ENCODE measurements at regions not wholly inside any gene's neighbourhood (a gene's known extent, or its start where the extent isn't known, plus 50 kb on each side); places are given as distances from the start of the nearest gene placed in this dataset.

GRCh38 chr6:51283723-51284355, 465.2 kb downstream of the TFAP2B start:
- Histone ChIP-seq H3K27ac (ENCODE audit: extremely low read length, insufficient read depth, low read length) (no peak overlapping the region), H3K4me2 (ENCODE audit: low read depth, low read length) (no peak overlapping the region), H3K27me3 (ENCODE audit: control insufficient read depth in 1 of 2, insufficient read depth in 2 of 2, low read length in 2 of 2) (no peaks in the 10 kb centered on the region), H2AFZ (ENCODE audit: low read length) (no peak overlapping the region), H3K4me3 (replicated peaks in 1 of 3; ENCODE audit: insufficient read depth in 1 of 3, low read depth in 2 of 3, low read length in 3 of 3) (no peak overlapping the region), H3K9ac (ENCODE audit: insufficient read depth, low read depth, low read length) (no peak overlapping the region), H3K36me3 (replicated peaks in 1 of 2; ENCODE audit: control insufficient read depth in 1 of 2, insufficient read depth in 2 of 2, low read length in 2 of 2) (no peaks in the 10 kb centered on the region), H3K9me3 (ENCODE audit: low read length) (no peaks in the 10 kb centered on the region), H3K79me2 (ENCODE audit: insufficient read depth, low read length) (no peaks in the 10 kb centered on the region), H3K4me1 (ENCODE audit: insufficient read depth, low read length) (no peaks in the 10 kb centered on the region), H4K20me1 (ENCODE audit: insufficient read depth, low read length) (no peaks in the 10 kb centered on the region)
- FAIRE-seq, result no peak
- TF ChIP-seq ZNF773 (CRISPR knock-in tag; IDR thresholded peaks at IDR 0.05; ENCODE audit: borderline replicate concordance), result no peak
- TF ChIP-seq ARNTL (CRISPR knock-in tag; IDR thresholded peaks at IDR 0.05), result no peak
- no peak for TF ChIP-seq ZNF17 (CRISPR knock-in tag; IDR thresholded peaks at IDR 0.05)
- TF ChIP-seq HNRNPK (IDR thresholded peaks at IDR 0.05; ENCODE audit: low read depth, low read length, poor library complexity, severe bottlenecking), result peak; percentile 67
- TF ChIP-seq PCBP2 (optimal IDR thresholded peaks at IDR 0.05; ENCODE audit: low read depth, low read length, poor library complexity, severe bottlenecking), result peak; percentile 34
- TF ChIP-seq DBP (CRISPR knock-in tag; IDR thresholded peaks at IDR 0.05; ENCODE audit: not compliant biosample characterization), result no peak
- in situ Hi-C loops (cut with HindIII; ENCODE audit: extremely low pct_ligation_motif_present, low pct_unique_long_range_greater_than_20kb) (no loop called here), intact Hi-C loops (cut with micrococcal nuclease; ENCODE audit: unreplicated experiment) (no loop called here)
- no TSS peak for BruUV-seq (replicated peaks)
- ATAC-seq, result no peak
- ChIA-PET CTCF (ENCODE audit: low intra/inter-chr PET ratio, low total read pairs) (no interaction called here), POLR2A (no interaction called here)
- WGBS (ENCODE audit: low lambda C conversion rate), result 42% methylated on average over 6 of the region's 6 CpGs
- DNase-seq (ENCODE audit: low spot score), result no peak

GRCh38 chr6:51285876-51286275, 467.2 kb downstream of the TFAP2B start:
- H4K20me1 ChIP-seq (ENCODE audit: insufficient read depth, low read length), result no peaks in the 10 kb centered on the region
- no peaks in the 10 kb centered on the region for H3K27me3 ChIP-seq (ENCODE audit: control insufficient read depth in 1 of 2, insufficient read depth in 2 of 2, low read length in 2 of 2)
- no peaks in the 10 kb centered on the region for H3K79me2 ChIP-seq (ENCODE audit: insufficient read depth, low read length)
- no peak overlapping the region for H2AFZ ChIP-seq (ENCODE audit: low read length)
- no peak overlapping the region for H3K27ac ChIP-seq (ENCODE audit: extremely low read length, insufficient read depth, low read length)
- no peak for DNase-seq (ENCODE audit: low spot score)
- no peak overlapping the region for H3K4me3 ChIP-seq (replicated peaks in 1 of 3; ENCODE audit: insufficient read depth in 1 of 3, low read depth in 2 of 3, low read length in 3 of 3)
- no peaks in the 10 kb centered on the region for H3K4me1 ChIP-seq (ENCODE audit: insufficient read depth, low read length)
- no peak for FAIRE-seq
- H3K9me3 ChIP-seq (ENCODE audit: low read length), result no peaks in the 10 kb centered on the region
- intact Hi-C loops (cut with micrococcal nuclease; ENCODE audit: unreplicated experiment), result no loop called here
- POLR2A ChIA-PET, result no interaction called here
- no peak overlapping the region for H3K4me2 ChIP-seq (ENCODE audit: low read depth, low read length)
- ATAC-seq, result no peak
- H3K36me3 ChIP-seq (replicated peaks in 1 of 2; ENCODE audit: control insufficient read depth in 1 of 2, insufficient read depth in 2 of 2, low read length in 2 of 2), result no peaks in the 10 kb centered on the region
- in situ Hi-C loops (cut with HindIII; ENCODE audit: extremely low pct_ligation_motif_present, low pct_unique_long_range_greater_than_20kb), result no loop called here
- H3K9ac ChIP-seq (ENCODE audit: insufficient read depth, low read depth, low read length), result no peak overlapping the region
- CTCF ChIA-PET (ENCODE audit: low intra/inter-chr PET ratio, low total read pairs), result no interaction called here
- BruUV-seq (replicated peaks), result no TSS peak
- TF ChIP-seq FIP1L1 (IDR thresholded peaks at IDR 0.05; ENCODE audit: borderline replicate concordance, insufficient read depth, low read depth, low read length), result no peak
- TF ChIP-seq ZNF746 (CRISPR knock-in tag; IDR thresholded peaks at IDR 0.05), result no peak
- no peak for TF ChIP-seq ZBTB34 (CRISPR knock-in tag; IDR thresholded peaks at IDR 0.05)
- no peak for TF ChIP-seq NFYC (CRISPR knock-in tag; IDR thresholded peaks at IDR 0.05)
- TF ChIP-seq NFIC (IDR thresholded peaks at IDR 0.05; ENCODE audit: low read length), result no peak
- TF ChIP-seq THYN1 (CRISPR knock-in tag; IDR thresholded peaks at IDR 0.05; ENCODE audit: borderline replicate concordance, low read depth), result no peak
- no peak for TF ChIP-seq AGO1 (IDR thresholded peaks at IDR 0.05; ENCODE audit: low read depth, low read length, poor library complexity, severe bottlenecking)
- no peak for TF ChIP-seq ZNF496 (CRISPR knock-in tag; IDR thresholded peaks at IDR 0.05; ENCODE audit: insufficient replicate concordance)
- TF ChIP-seq SSRP1 (CRISPR knock-in tag; IDR thresholded peaks at IDR 0.05), result no peak
- no peak for TF ChIP-seq TAF1 (CRISPR knock-in tag; IDR thresholded peaks at IDR 0.05)
- no peak for TF ChIP-seq NAIF1 (CRISPR knock-in tag; IDR thresholded peaks at IDR 0.05; ENCODE audit: borderline replicate concordance)
- TF ChIP-seq ZNF235 (CRISPR knock-in tag; IDR thresholded peaks at IDR 0.05; ENCODE audit: borderline replicate concordance), result no peak
- TF ChIP-seq KAT8 (CRISPR knock-in tag; IDR thresholded peaks at IDR 0.05), result no peak
